Brain microvascular endothelial cell (primary cell): ENCODE measurements at regions not wholly inside any gene's neighbourhood (a gene's known extent, or its start where the extent isn't known, plus 50 kb on each side); places are given as distances from the start of the nearest gene placed in this dataset.

Source experiments
- DNase-seq: peaks from one replicate; pipeline ENCODE4 v3.0.0-alpha.2; 2020
- H3K27ac ChIP-seq: fragments of 250-450 bp; sonication (Bioruptor Pico); 2 replicates; pipeline ENCODE4 v1.5.1; 2020; ENCODE audit warnings: mild to moderate bottlenecking, moderate library complexity
- H3K27me3 ChIP-seq: fragments of 250-450 bp; sonication (Bioruptor Pico); replicated peaks from 2 replicates; pipeline ENCODE4 v1.5.1; 2020; ENCODE audit warnings: mild to moderate bottlenecking
- H3K36me3 ChIP-seq: fragments of 250-450 bp; sonication (Bioruptor Pico); replicated peaks from 2 replicates; pipeline ENCODE4 v1.5.1; 2020; ENCODE audit warnings: mild to moderate bottlenecking
- H3K4me3 ChIP-seq: 2 replicates; pipeline ENCODE4 v1.5.1; 2011; ENCODE audit warnings: low read depth, mild to moderate bottlenecking, control low read depth, low read length, moderate library complexity
- CTCF ChIP-seq: IDR thresholded peaks from 2 replicates; pipeline ENCODE4 v1.5.1; 2011; ENCODE audit warnings: low read depth, mild to moderate bottlenecking, moderate library complexity, low read length, control low read depth, inconsistent platforms; ENCODE audit errors: missing control alignments
- in situ Hi-C: cut with HindIII; loops from 2 replicates; pipeline ENCODE4 v1.10.0; 2017; ENCODE audit warnings: low sequenced_read_pairs, low pct_ligation_motif_present

DNA sequence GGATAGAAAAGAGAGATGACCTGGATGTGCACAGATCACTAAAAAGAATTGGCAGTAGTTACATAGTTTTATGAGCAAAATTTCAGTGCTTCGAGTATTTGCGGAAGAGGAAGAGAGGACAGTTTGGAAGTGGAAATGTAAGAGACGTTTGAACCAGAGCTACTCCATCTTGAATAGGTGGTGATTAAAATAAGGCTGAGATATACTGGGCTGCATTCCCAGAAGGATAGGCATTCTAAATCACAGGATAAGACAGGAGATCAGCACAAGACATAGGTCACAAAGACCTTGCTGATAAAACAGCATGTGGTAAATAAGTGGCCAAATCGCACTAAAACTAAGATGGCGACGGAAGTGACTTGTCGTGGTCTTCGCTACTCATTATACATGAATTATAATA, 453.3 kb downstream of the COL11A1 start:
- no peak for DNase-seq
- no peak for TF ChIP-seq CTCF
- in situ Hi-C loops, result no loop called here
- Histone ChIP-seq H3K27me3 (no peaks in the 10 kb centered on the region), H3K27ac (no peak overlapping the region), H3K4me3 (no peak overlapping the region), H3K36me3 (no peaks in the 10 kb centered on the region)

DNA sequence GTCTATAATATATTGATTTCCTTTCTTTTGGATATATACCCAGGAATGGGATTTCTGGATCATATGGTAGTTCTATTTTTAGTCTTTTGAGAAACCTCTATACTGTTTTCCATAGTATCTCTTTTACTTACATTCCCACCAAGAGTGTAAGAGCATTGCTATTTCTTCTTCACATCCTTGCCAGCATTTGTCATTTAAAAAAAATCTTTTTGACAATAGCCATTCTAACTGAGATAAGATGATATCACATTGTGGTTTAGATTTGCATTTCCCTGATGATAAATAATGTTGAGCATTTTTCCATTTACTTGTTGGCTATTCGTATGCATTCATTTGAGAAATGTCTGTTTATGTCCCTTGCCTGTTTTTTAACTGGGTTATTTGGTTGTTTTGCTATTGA, 467.4 kb downstream of the COL11A1 start:
- Histone ChIP-seq H3K27me3 (no peaks in the 10 kb centered on the region), H3K27ac (no peak overlapping the region), H3K4me3 (no peak overlapping the region), H3K36me3 (no peaks in the 10 kb centered on the region)
- in situ Hi-C loops, result no loop called here
- no peak for TF ChIP-seq CTCF
- DNase-seq, result no peak

- Histone ChIP-seq H3K4me3 (no peak overlapping the region), H3K36me3 (no peaks in the 10 kb centered on the region), H3K27ac (no peak overlapping the region), H3K27me3 (no peaks in the 10 kb centered on the region)
- DNase-seq, result no peak
- in situ Hi-C loops, result no loop called here
- no peak for TF ChIP-seq CTCF
Observed at GRCh38 chr1:102640312-102640711, 468.0 kb downstream of the COL11A1 start.

GRCh38 chr1:102631691-102632090, 476.6 kb downstream of the COL11A1 start:
- no peak for TF ChIP-seq CTCF
- DNase-seq, result no peak
- no peaks in the 10 kb centered on the region for H3K36me3 ChIP-seq
- in situ Hi-C loops, result no loop called here
- H3K27me3 ChIP-seq, result no peaks in the 10 kb centered on the region
- no peak overlapping the region for H3K27ac ChIP-seq
- no peak overlapping the region for H3K4me3 ChIP-seq

- H3K36me3 ChIP-seq, result no peaks in the 10 kb centered on the region
- in situ Hi-C loops, result no loop called here
- H3K27ac ChIP-seq, result no peak overlapping the region
- DNase-seq, result no peak
- H3K27me3 ChIP-seq, result no peaks in the 10 kb centered on the region
- no peak overlapping the region for H3K4me3 ChIP-seq
- TF ChIP-seq CTCF, result no peak
Observed at GRCh38 chr1:102630041-102630440, 478.3 kb downstream of the COL11A1 start.

- peak; percentile 22 for TF ChIP-seq CTCF
- H3K27me3 ChIP-seq, result no peaks in the 10 kb centered on the region
- no peak overlapping the region for H3K27ac ChIP-seq
- H3K4me3 ChIP-seq, result peak overlapping the region; percentile 9
- in situ Hi-C loops, result no loop called here
- DNase-seq, result peak; percentile 5
- no peaks in the 10 kb centered on the region for H3K36me3 ChIP-seq
Observed at GRCh38 chr1:102628109-102628613, 480.2 kb downstream of the COL11A1 start.
